GM13976 (cell line): ENCODE measurements at regions not wholly inside any gene's neighbourhood (a gene's known extent, or its start where the extent isn't known, plus 50 kb on each side); places are given as distances from the start of the nearest gene placed in this dataset.
"Not testable (repeated sequence)": the region's sequence is repeated elsewhere in the genome, so short reads cannot be mapped to it uniquely, and the experiment has no call there.

Experiments used
- DNase-seq: peaks from one replicate; pipeline ENCODE4 v3.0.0; 2012; ENCODE audit warnings: low spot score
- CTCF ChIP-seq: IDR thresholded peaks from 2 replicates; pipeline ENCODE4 v1.5.1; 2012; ENCODE audit warnings: borderline replicate concordance, mild to moderate bottlenecking; ENCODE audit not compliant: insufficient read depth; ENCODE audit errors: extremely low read depth, missing control alignments, control extremely low read depth
- in situ Hi-C: fragments of 300-500 bp; cut with MboI; formaldehyde crosslinking; loops from one replicate; pipeline ENCODE4 v1.12.0; 2022; ENCODE audit warnings: low sequenced_read_pairs, mixed read lengths, inconsistent platforms; ENCODE audit not compliant: unreplicated experiment

GRCh38 chr15:75112278-75112847, 89.0 kb downstream of the PPCDC start:
- TF ChIP-seq CTCF, result no peak
- DNase-seq, result no peak
- in situ Hi-C loops, result no loop called here

DNA sequence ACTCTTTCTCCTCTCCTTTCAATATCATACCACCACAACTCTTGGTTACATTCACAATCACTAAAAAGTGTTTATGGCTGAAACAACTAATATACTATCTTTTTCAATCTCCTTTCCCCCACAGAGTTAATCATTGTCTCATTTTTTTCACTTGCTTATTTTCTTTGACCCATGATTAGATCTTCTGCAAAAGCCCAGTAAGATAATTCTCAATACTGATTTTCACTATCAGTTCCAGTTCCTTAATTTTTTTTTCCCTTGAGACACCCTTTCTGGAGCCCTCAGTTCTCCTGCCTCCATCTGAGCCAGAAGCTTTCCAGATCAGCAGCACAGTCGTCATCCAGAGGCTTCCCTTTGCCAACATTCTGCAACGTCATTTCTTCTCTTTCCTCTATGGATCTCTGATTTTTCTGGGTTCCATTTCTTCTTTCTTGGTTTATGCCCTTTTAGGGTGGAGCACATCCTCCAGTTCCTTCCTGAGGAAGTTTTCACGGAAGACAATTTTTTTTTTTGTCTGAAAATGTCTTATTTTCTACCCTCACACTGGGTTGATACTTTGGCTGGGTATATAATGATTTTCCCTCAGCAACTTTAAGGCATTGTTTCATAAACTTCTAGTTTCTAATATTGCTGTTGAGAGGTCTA, 88.7 kb upstream of the C15orf39 start:
- peak; percentile 73 for DNase-seq
- in situ Hi-C loops, result no loop called here
- no peak for TF ChIP-seq CTCF

DNA sequence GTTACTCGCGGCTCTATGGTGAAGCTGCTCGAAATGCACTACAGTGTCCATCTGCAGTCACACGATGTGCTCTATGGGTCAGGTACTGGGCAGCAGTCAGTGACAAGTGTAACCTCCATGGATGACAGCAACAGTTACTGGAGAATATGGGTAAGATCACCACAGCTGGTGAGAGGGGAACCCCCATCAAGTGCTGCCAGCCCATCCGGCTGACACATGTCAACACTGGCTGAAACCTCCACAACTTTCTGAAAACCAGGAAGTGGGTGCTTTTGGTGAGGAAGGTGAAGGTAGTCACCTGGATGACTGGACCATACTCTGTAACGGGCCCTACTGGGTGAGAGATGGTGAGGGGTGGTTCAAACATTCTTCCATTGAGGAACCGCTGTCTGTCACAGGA, 87.4 kb upstream of the C15orf39 start:
- in situ Hi-C loops, result no loop called here
- no peak for DNase-seq
- no peak for TF ChIP-seq CTCF

DNA sequence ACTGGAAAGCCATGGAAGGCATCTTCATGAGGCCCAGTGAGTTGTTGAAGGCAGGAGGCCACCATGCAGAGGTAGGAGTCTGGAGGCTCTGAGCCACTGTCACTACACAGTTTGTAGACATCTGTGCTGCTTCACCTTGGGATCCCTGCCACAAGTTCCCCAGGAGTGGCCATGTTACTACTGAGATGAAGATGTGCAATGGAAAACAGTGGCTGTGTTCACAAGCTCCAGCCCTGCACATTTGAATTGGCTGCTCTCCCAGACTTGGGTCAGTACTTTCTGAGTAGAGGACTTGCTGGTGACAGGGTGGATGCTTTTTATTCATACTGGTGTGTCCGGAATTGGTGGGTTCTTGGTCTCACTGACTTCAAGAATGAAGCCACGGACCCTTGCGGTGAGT, 86.9 kb upstream of the C15orf39 start:
- no peak for TF ChIP-seq CTCF
- in situ Hi-C loops, result no loop called here
- no peak for DNase-seq

- DNase-seq, in situ Hi-C loops: not testable (repeated sequence)
These were observed 86.2 kb upstream of the C15orf39 start for GRCh38 chr15:75115411-75115913.

GRCh38 chr15:75116143-75116542, 85.5 kb upstream of the C15orf39 start:
- DNase-seq, in situ Hi-C loops: not testable (repeated sequence)

- no peak for TF ChIP-seq CTCF
- no peak for DNase-seq
- in situ Hi-C loops, result no loop called here
These were observed 83.7 kb upstream of the C15orf39 start for GRCh38 chr15:75117993-75118392.

GRCh38 chr15:75119312-75119711, 82.4 kb upstream of the C15orf39 start:
- DNase-seq, in situ Hi-C loops: not testable (repeated sequence)
